Dermis blood vessel endothelial cell (primary cell): ENCODE measurements at regions not wholly inside any gene's neighbourhood (a gene's known extent, or its start where the extent isn't known, plus 50 kb on each side); places are given as distances from the start of the nearest gene placed in this dataset.
"Not testable (repeated sequence)": the region's sequence is repeated elsewhere in the genome, so short reads cannot be mapped to it uniquely, and the experiment has no call there.

Source experiments
- DNase-seq: peaks from one replicate; pipeline ENCODE4 v3.0.0; 2010

GRCh38 chr16:31754998-31755615 lies 118.5 kb upstream of the ZNF267 start:
- peak; percentile 4 for DNase-seq

GRCh38 chr16:31764103-31764502 lies 109.5 kb upstream of the ZNF267 start:
- no peak for DNase-seq

GRCh38 chr16:31767267-31767666 lies 106.3 kb upstream of the ZNF267 start:
- DNase-seq, result no peak

GRCh38 chr16:31780342-31780741 lies 93.3 kb upstream of the ZNF267 start:
- DNase-seq, result no peak

- no peak for DNase-seq
Observed at GRCh38 chr16:31785126-31785525, 88.5 kb upstream of the ZNF267 start.

GRCh38 chr16:31807086-31807485 lies 66.5 kb upstream of the ZNF267 start:
- DNase-seq, result no peak

- DNase-seq, result no peak
Observed at GRCh38 chr16:31810863-31811262, 62.7 kb upstream of the ZNF267 start.

GRCh38 chr16:31816141-31816540 lies 57.5 kb upstream of the ZNF267 start:
- DNase-seq, result not testable (repeated sequence)

- no peak for DNase-seq
Observed at GRCh38 chr16:31819386-31819785, 54.2 kb upstream of the ZNF267 start.

- DNase-seq, result no peak
Observed at GRCh38 chr16:31819948-31820347, 53.7 kb upstream of the ZNF267 start.
